Stimulated activated CD8-positive, alpha-beta memory T cell treated with anti-CD3 and anti-CD28 coated beads, Interleukin-12 subunit alpha, Interleukin-12 subunit beta, amount 100 ng/mL, for 24 hours (primary cell): ENCODE measurements at regions not wholly inside any gene's neighbourhood (a gene's known extent, or its start where the extent isn't known, plus 50 kb on each side); places are given as distances from the start of the nearest gene placed in this dataset.
A peak's percentile ranks its signal among the peaks of the same experiment; 100 is the strongest.
"Not testable (repeated sequence)": the region's sequence is repeated elsewhere in the genome, so short reads cannot be mapped to it uniquely, and the experiment has no call there.

Experiments used
- DNase-seq: peaks from one replicate; pipeline ENCODE4 v3.0.0-alpha.2; 2020; ENCODE audit errors: extremely low read depth

DNA sequence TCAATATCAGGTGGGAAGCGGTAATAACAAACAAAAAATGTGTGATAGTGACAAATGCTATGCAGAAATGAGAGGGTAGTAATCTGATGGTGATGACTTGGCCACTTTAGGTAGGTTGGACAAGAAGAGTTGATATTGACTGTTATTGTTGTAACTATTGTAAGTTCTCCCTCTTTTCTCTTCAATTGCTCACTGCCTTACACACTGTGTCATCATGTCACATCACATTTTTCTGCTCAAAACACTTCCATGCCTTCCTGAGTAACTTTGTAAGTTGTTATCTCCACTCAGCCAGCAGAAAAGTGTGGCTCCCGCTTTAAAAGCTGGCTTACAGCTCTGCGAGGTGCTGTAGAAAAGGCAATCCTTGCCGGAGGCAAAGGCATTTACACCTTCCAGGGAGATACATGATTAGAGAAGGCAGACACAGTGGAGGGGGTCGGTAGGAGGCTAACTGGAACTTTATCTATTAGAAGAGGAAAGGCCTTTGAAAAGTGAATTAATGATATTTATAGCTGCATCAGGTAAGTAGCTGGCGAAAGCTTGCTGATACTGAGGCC, 85.2 kb upstream of the CLINT1 start:
- DNase-seq: no peak

DNA sequence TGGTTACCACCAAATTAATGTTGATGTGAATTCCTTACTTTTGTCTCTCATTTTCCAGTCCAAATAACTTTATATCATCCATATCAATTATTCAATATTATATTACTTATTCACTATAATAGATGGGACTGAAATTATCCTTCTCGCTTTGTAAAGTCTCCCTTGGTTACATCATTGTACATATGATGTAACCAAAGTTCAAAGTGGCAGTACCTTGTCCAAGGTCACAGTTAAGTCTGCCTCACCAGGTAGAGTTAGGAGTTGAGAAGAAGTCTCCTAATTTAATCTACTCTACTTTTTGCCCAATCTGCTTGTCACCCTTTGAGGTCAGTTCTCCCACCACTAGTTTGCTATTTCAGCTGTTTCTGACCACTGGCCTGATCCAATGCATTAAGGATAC, 83.7 kb upstream of the CLINT1 start:
- DNase-seq: no peak

DNA sequence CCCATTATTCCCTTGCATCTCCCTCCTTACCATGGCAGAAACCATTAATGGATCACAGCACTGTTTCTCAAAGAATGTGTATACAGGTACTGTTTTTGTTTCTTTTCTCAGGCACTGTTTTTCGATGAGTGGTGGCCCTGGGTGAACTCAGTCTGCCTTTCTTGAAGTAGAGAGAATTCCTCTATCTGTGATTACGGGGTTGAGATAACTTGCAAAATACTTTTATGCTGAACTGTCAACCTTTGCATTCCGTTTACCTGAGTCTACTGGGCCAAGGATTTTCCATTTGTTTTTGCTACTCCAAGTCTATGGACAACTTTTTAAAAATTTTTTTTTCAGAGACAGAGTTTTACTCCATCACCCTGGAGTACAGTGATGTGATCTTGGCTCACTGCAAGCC, 82.7 kb upstream of the CLINT1 start:
- DNase-seq: no peak

DNA sequence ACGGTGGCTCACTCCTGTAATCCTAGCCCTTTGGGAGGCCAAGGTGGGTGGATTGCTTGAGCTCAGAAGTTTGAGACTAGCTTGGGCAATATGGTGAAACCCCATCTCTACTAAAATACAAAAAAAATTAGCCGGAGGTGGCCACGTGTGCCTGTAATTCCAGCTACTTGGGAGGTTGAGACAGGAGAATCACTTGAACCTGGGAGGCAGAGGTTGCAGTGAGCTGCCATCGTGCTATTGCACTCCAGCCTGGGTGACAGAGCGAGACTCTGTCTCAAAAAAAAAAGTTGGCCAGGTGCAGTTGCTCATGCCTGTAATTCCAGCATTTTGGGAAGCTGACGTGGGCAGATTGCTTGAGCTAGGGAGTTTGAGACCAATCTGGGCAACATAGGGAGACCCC, 79.2 kb upstream of the CLINT1 start:
- DNase-seq: not testable (repeated sequence)

DNA sequence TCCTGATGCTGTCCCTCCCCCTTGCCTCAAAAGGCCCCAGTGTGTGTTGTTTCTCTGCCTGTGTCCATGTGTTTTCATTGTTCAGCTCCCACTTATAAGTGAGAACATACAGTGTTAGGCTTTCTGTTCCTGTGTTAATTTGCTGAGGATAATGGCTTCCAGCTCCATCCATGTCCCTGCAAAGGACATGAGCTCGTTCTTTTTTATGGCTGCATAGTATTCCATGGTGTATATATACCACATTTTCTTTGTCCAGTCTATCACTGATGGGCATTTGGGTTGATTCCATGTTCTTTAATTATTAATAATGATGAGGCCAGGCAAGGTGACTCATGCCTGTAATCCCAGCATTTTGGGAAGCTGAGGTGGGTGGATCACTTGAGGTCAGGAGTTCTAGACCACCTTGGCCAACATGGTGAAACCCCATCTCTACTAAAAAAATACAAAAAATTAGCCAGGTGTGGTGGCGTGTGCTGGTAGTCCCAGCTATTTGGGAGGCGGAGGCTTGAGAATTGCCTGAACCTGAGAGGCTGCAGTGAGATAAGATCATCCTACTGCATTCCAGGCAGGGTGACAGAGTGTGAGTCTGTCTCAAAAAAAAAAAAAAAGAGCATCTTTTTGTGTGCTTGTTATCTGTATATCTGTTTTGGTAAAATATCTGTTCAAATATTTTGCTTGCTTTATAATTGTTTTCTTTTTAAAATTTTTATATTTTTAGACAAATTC, 78.0 kb upstream of the CLINT1 start:
- not testable (repeated sequence) for DNase-seq

DNA sequence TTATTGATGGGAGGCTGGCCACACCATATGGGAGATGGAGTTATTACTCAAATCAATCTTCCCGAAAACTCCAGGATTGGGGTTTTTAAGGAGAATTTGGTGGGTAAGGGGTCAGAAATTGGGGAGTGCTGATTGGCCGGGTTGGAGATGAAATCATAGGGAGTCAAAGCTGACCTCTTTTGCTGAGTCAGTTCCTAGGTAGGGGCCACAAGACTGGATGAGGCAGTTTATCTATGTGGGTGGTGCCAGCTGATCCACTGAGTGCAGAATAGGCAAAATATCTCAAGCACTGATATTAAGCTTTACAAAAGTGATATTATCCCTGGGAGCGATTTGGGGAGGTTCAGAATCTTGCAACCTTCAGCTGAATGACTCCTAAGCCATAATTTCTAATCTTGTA, 75.7 kb upstream of the CLINT1 start:
- DNase-seq: no peak

DNA sequence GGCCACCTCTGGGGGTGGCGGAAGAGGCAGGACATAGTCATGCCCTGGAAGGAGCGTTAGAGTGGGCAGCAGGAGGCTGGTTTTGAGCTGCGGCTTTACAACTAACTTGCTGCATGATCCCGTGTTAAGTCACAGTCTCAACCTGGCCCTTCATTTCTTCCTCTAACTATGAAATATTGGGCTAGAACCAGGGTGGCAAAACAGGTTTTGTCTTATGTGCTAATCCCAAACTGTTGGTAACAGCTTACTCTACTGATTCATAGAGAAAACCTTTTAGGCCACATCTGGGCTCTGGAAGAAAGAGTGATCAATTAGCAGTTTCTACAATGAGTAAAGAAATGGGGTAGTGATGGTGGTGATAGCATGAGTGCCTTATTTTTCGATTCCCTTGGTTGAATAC, 74.1 kb upstream of the CLINT1 start:
- DNase-seq: no peak

DNA sequence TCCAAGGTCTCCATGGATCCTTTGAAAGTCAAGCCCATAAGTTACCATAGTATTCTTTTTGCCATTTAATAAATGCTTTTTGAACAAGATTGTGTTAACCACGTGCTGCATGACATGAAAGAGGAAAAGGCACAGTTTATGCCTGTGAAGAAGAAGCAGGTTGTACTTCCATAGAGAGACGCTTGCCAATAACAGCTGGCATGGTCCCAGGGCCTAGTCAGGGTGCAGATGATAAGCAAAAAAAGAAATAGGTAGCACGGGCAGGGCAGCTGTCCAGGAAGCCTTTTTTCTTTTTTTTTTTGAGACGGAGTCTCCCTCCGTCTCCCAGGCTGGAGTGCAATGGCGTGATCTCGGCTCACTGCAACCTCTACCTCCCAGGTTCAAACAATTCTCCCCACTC, 71.8 kb upstream of the CLINT1 start:
- DNase-seq: no peak

DNA sequence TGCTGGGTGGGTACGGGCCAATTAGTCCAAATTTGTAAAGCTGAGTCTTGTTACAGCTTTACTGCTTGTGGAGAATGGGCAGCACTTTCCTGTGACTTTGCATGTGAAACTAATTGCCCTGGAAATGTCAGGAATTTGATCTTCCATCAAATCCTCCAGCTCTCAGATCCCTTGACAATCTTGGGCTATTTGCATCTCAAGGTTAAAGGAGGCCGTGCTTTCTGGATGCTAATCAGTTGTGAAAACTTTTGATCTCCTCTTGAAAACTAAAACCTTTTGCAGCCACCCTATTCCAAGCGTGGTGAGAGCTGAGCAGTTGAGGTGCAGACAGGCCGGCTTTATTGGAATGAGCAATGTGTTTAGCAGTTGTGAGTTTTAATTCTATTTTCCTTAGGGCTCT, 68.0 kb upstream of the CLINT1 start:
- DNase-seq: no peak

DNA sequence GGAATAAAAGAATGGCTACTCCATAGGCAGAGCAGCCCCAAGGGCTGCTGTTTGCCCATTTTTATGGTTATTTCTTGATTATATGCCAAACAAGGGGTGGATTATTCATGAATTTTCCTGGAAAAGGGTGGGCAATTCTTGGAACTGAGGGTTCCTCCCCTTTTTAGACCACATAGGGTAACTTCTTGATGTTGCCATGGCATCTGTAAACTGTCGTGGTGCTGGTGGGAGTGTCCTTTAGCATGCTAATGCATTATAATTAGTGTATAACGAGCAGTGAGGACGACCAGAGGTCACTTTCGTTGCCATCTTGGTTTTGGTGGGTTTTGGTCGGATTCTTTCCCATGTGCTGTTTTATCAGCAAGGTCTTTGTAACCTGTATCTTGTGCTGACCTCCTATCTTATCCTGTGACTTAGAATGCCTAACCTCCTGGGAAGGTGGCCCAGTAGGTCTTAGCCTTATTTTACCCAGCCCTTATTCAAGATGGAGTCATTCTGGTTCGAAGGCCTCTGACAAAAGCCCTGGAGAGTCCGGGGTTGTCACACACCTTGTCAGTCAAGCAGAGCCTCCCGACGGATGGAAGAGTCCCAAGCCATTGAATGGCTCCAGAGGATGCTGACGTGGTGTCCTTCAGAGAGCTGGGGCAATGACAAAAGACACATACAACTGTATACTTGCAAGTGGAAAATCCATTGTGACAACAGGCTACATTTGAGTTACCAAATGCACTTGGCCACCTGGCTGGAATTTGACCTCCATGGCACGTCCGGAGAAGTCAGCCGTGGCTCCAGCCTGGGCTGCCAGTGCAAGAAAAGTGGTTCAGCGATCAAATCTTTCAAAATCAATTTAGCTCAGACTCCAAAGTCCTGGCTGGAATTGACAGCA, 67.1 kb upstream of the CLINT1 start:
- no peak for DNase-seq

DNA sequence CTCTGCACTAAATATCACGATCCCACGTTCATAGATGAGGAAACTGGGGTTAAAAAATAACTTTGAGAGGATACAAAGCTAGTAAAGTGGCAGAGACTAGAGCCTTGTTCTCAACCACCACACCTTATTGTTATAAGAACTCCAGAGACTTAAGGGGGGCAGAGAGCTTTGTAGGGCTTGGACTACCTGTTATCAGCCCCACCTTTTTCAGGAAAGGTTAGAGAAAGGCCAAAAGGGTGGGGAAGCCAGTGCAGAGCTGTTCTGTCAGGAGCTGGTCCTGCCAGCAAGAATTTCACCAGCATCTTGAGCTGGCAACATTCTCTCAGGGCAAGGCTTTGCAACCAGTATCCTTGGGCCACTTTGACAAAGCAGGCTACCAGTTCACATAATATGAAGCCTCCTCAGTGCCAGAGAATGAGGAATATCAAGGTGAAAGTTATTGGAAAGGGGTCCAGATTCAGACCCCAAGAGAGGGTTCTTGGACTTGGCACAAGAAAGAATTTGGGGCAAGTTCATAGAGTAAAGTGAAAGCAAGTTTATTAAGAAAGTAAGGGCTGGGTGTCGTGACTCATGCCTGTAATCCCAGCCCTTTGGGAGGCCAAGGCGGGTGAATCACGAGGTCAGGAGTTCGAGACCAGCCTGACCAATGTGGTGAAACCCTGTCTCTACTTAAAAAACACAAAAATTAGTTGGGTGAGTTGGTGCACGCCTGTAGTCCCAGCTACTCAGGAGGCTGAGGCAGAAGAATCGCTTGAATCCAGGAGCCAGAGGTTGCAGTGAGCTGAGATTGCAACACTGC, 66.2 kb upstream of the CLINT1 start:
- no peak for DNase-seq

DNA sequence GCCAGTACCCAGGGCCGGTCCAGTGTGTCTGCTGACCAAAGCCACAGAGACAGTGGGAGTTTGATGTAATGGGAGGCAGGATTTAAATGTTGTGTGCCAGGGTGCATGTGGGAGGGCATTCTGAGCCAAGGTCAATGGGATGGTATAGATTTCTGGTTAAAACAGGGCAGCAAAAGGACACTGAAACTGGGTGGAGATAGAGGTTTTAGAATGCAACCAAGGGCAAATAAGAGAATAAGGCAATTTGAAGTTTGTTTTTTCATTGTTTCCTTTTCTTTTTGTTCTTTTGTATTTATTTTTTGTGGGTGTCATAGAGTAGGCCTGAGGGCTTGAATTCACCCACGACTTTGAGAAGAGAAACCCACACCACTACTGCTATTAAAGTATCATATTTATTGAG, 65.5 kb upstream of the CLINT1 start:
- DNase-seq: no peak

DNA sequence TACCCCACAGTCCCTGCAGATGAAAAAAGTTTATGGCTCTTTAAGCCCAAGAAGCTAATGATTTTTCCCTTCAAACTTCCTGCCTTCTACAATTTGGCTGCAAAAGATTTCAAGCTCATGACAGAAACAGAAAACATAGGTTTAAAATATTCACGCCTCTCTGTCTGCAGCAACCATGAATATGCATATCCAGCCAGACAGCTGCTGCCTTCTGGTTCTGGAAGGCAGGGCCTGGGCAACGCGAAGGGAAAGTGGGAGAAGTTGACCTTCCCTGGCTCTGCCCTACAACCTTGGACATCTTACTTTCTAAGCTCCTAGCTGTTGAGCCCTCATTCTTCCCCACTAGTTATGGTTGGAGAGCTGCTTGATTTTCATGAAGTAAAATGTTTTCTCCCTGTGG, 64.8 kb upstream of the CLINT1 start:
- no peak for DNase-seq

DNA sequence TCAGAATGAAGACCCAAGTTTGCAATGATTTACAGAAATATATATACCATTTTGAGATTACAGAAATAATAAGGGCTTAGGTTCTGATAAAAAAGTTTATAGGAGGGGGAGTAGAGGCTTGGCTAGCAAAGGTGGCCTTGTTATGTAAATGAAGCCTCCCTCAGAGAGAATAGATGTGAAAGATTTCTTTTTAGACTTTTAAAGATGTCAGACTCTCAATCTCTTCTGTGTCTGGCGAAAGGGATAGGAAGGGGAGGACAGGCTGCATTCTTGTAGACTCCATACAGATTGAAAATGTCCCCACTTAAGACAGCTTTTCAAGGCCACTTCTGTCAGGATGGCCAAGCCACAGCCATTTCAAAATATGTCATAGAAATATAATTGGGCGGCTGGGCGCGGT, 63.1 kb upstream of the CLINT1 start:
- no peak for DNase-seq

DNA sequence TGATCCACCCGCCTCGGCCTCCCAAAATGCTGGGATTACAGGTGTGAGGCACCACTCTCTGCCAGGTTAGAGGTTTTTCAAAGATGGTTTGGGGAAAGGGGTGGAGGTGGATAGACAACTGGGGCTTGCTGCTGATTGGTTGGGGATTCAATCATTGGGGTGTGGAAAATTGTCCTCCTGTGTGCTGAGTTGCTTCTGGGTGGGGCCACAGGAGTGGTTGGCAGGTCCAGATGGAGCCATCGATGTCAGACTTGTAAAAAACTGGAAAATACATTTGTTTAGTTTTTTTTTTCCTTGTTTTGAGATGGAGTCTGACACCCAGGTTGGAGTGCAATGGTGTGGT, 61.9 kb upstream of the CLINT1 start:
- no peak for DNase-seq

DNA sequence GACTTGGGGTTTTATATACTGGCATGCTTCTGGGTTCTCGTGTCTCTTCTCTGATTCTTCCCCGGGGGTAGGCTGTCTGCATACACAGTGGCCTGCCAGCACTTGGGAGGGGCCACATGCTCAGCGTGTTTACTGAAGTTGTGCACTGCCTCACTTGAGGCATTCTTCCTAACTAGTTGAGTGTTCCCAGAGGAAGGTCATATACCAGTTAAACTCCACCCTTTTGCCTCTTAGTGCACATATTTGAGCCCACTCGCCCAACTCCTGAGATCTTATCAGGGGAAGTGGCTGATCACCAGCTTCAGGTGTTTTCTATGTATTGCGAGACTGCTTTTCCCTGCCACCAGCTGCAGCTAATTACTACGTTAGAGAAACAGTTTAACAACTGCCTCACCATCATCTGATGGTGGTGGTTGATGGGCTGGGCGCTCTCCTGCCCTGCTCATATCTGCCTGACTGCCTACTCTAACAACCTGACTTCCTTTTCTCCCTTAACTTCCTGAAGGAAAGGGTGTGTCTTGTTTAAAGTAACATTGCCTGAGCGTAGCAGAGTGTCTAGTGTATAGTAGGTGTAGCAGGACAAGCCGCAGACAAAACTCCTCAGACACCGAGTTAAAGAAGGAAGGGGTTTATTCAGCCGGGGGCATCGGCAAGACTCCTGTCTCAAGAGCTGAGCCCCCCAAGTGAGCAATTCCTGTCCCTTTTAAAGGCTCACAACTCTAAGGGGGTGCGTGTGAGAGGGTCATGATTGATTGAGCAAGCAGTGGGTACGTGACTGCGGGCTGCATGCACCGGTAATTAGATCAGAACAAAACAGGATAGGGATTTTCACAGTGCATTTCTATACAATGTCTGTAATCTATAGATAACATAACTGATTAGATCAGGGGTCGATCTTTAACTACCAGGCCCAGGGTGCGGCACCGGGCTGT, 60.1 kb upstream of the CLINT1 start:
- no peak for DNase-seq

DNA sequence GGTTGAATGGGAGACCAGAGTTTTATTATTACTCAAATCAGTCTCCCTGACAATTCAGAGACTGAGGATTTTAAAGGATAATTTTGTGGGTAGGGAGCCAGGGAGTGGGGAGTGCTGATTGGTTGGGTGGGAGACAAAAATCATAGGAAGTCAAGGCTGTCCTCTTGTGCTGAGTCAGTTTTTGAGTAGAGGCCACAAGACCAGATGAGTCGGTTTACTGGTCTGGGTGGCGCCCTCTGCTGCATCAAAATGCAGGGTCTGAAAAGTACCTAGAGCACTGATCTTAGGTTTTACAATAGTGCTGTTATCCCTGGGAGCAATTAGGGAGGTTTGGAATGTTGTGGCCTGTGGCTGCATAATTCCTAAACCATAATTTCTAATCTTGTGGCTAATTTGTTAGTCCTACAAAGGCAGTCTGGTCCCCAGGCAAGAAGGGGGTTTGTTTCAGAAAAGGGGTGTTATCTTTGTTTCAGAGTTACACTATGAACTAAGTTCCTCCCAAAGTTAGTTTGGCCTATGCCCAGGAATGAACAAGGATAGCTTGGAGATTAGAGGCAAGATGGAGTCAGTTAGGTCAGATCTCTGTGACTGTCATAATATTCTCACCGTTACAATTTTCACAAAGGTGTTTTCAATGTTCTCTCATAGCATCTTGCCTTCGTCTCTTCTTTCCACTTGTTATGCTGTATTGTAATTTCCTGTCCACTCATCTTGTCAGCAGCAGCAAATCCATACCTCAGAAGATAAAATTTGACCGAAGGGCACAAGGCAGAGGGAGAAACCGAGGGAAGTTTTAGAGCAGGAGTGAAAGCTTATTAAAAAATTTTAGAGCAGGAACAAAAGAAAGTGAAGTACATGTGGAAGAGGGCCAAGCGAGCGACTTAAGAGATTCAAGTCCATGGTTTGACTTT, 59.2 kb upstream of the CLINT1 start:
- DNase-seq: peak; percentile 28

DNA sequence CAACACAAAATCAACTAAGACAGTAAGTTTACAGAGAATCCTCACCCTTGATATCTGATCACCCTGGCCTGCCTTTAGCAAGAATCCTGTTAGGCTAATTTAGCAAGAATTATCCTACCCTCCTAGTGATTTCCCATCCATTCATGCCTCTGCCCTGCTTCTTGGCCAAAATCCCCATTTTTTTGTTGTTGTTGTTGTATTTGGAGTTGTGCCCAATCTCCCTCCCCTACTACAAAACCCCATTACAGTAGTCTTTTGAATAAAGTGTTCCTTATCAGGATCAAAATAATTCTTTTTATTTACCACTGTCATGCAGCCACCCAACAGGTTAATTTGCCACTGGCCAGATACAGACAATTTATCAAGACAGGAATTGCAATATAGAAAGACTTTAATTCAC, 58.5 kb upstream of the CLINT1 start:
- DNase-seq: no peak

DNA sequence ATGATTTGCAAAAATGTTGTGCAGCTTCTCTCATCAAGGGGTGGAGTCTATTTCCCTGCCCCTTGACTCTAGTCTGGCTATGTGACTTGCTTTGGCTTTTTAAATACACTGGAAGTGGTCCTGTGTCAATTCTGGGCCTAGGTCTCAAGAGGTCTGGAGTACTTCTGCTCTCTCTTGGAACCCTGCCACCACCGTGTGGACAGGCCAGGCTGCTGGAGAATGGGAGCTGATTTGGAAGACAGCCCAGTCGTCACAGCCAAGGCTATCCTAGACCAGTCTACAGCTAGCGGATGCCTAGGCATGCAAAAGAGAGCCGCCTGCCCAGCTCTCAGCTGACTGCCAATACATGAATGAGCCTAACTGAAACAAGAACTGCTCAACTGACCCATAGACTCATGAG, 56.7 kb upstream of the CLINT1 start:
- no peak for DNase-seq

DNA sequence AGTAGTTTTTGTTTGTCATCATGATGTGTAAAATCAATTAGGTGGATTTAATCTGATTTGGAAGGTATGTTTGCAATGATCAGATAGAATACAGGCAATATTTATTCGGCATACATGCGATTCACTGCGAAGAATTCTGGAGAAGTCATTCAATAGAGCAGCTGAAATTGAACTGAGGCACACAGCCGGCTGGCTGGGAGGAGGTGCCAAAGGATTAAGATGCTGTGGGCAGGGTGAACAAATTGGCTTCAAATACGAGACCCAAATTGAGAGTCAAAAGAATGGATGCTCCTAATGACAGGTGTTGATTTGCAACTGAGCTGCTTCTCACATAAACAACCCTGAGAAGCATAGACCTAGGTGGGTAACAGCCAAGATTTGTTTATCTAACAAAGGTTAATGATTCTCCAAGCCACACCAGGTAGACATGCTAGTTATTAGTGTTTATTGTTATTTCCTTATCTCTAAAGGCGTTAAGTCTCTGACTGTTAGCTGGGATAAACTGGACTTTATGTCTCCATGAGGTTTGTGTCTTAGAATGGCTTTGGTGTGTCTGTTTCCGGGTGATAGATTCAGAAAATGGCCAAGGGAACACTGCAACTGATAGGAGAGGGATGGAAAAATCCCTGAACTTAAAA, 55.3 kb upstream of the CLINT1 start:
- no peak for DNase-seq
